Neural crest cell (in vitro differentiated cells): ENCODE measurements at regions not wholly inside any gene's neighbourhood (a gene's known extent, or its start where the extent isn't known, plus 50 kb on each side); places are given as distances from the start of the nearest gene placed in this dataset.

Experiments
- DNase-seq: peaks from one replicate; pipeline ENCODE4 v3.0.0; 2021; ENCODE audit warnings: low read depth, mixed read lengths, low spot score
- H3K27ac Mint-ChIP-seq: one replicate; pipeline ENCODE4 v1.8.0; 2021; ENCODE audit warnings: mild to moderate bottlenecking, mixed read lengths; ENCODE audit not compliant: unreplicated experiment
- H3K27me3 Mint-ChIP-seq: 2 replicates; pipeline ENCODE4 v1.8.0; 2021; ENCODE audit warnings: low read depth, mild to moderate bottlenecking, mixed read lengths
- H3K36me3 Mint-ChIP-seq: 2 replicates; pipeline ENCODE4 v1.8.0; 2021; ENCODE audit warnings: low read depth, mild to moderate bottlenecking, mixed read lengths
- H3K4me1 Mint-ChIP-seq: 2 replicates; pipeline ENCODE4 v1.8.0; 2021; ENCODE audit warnings: mixed read lengths
- H3K4me3 Mint-ChIP-seq: one replicate; pipeline ENCODE4 v1.8.0; 2021; ENCODE audit warnings: mild to moderate bottlenecking, mixed read lengths
- H3K9me3 Mint-ChIP-seq: 2 replicates; pipeline ENCODE4 v1.8.0; 2021; ENCODE audit warnings: mixed read lengths
- TF ChIP-seq, protein P1 (sequence below): fragments of 200-600 bp; sonication (generic); conservative IDR thresholded peaks from 2 replicates; pipeline ENCODE4 v1.5.0; 2021; ENCODE audit warnings: antibody characterized with exemption, mild to moderate bottlenecking

GRCh38 chr2:7539077-7539476 lies 621.9 kb downstream of the RNF144A start:
- Mint-ChIP-seq H3K4me3 (no peak overlapping the region), H3K9me3 (peaks cover 7% of the 10 kb centered on the region), H3K27ac (no peak overlapping the region), H3K4me1 (no peaks in the 10 kb centered on the region), H3K27me3 (no peaks in the 10 kb centered on the region), H3K36me3 (peaks cover under 1% of the 10 kb centered on the region)
- DNase-seq, result no peak
- TF ChIP-seq, protein P1, sequence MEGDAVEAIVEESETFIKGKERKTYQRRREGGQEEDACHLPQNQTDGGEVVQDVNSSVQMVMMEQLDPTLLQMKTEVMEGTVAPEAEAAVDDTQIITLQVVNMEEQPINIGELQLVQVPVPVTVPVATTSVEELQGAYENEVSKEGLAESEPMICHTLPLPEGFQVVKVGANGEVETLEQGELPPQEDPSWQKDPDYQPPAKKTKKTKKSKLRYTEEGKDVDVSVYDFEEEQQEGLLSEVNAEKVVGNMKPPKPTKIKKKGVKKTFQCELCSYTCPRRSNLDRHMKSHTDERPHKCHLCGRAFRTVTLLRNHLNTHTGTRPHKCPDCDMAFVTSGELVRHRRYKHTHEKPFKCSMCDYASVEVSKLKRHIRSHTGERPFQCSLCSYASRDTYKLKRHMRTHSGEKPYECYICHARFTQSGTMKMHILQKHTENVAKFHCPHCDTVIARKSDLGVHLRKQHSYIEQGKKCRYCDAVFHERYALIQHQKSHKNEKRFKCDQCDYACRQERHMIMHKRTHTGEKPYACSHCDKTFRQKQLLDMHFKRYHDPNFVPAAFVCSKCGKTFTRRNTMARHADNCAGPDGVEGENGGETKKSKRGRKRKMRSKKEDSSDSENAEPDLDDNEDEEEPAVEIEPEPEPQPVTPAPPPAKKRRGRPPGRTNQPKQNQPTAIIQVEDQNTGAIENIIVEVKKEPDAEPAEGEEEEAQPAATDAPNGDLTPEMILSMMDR, result no peak

GRCh38 chr2:7539760-7540159 lies 622.5 kb downstream of the RNF144A start:
- DNase-seq, result no peak
- TF ChIP-seq, protein P1, result no peak
- Mint-ChIP-seq H3K27ac (peak overlapping the region; percentile 78), H3K27me3 (no peaks in the 10 kb centered on the region), H3K4me1 (no peaks in the 10 kb centered on the region), H3K4me3 (no peak overlapping the region), H3K9me3 (peaks cover 6% of the 10 kb centered on the region), H3K36me3 (no peaks in the 10 kb centered on the region)

- no peak overlapping the region for H3K4me3 Mint-ChIP-seq
These were observed 635.8 kb downstream of the RNF144A start for GRCh38 chr2:7552825-7553570.

GRCh38 chr2:7555260-7555659 lies 638.0 kb downstream of the RNF144A start:
- no peaks in the 10 kb centered on the region for H3K4me1 Mint-ChIP-seq
- TF ChIP-seq, protein P1, result no peak
- no peaks in the 10 kb centered on the region for H3K36me3 Mint-ChIP-seq
- H3K9me3 Mint-ChIP-seq, result no peaks in the 10 kb centered on the region
- H3K27ac Mint-ChIP-seq, result no peak overlapping the region
- no peaks in the 10 kb centered on the region for H3K27me3 Mint-ChIP-seq
- H3K4me3 Mint-ChIP-seq, result no peak overlapping the region
- no peak for DNase-seq

More at GRCh38 chr2:7552825-7553570, 635.8 kb downstream of the RNF144A start:
- Mint-ChIP-seq H3K27me3 (no peaks in the 10 kb centered on the region), H3K4me1 (no peaks in the 10 kb centered on the region), H3K36me3 (no peaks in the 10 kb centered on the region), H3K27ac (no peak overlapping the region), H3K9me3 (peaks cover 2% of the 10 kb centered on the region)
- TF ChIP-seq, protein P1, result no peak
- DNase-seq, result no peak

GRCh38 chr2:7557376-7557775 lies 640.2 kb downstream of the RNF144A start:
- Mint-ChIP-seq H3K4me3 (no peak overlapping the region), H3K36me3 (no peaks in the 10 kb centered on the region), H3K27me3 (no peaks in the 10 kb centered on the region), H3K9me3 (no peaks in the 10 kb centered on the region), H3K4me1 (no peaks in the 10 kb centered on the region), H3K27ac (no peak overlapping the region)
- DNase-seq, result no peak
- TF ChIP-seq, protein P1, result no peak
